K562 (cell line): ENCODE measurements at regions not wholly inside any gene's neighbourhood (a gene's known extent, or its start where the extent isn't known, plus 50 kb on each side); places are given as distances from the start of the nearest gene placed in this dataset.

Experiments used
- ATAC-seq: fragments of 200-7000 bp; cut with Tn5 transposase; 3 replicates; pipeline ENCODE4 v1.9.1; 2020; ENCODE audit warnings: moderate library complexity
- BruUV-seq: library from RNA; stranded (reverse); fragments of 400-500 nt; replicated peaks from 2 replicates; lab custom pipeline; 2021; lab: Mats Ljungman, UMichigan
- CTCF ChIA-PET: fragments of 300-600 bp; formaldehyde crosslinking; extraction: SDS; loops from one replicate; lab custom pipeline; 2021; ENCODE audit warnings: low intra/inter-chr PET ratio; lab: Yijun Ruan, JAX
- POLR2A ChIA-PET: fragments of 300-600, 350-650 bp; sonication (Branson Sonifier 250); formaldehyde crosslinking; extraction: SDS; loops from one replicate; lab custom pipeline; 2021; ENCODE audit warnings: antibody characterized with exemption, inconsistent platforms; lab: Yijun Ruan, JAX
- DNase-seq, 4 experiments: peaks; one replicate each; pipeline versions ENCODE4 v3.0.0 to v3.0.0-alpha.2; 2011 to 2018; ENCODE audit warnings: low spot score in 3 of 4, mixed read lengths in 3 of 4; ENCODE audit errors: extremely low read depth in 1 of 4
- FAIRE-seq: peaks from 2 replicates; lab custom pipeline; 2011; peaks lifted over from hg19 to GRCh38; lab: Jason Lieb, UNC
- H2AFZ ChIP-seq: 2 replicates; pipeline ENCODE4 v1.6.0; 2011; ENCODE audit warnings: low read depth, low read length, control low read depth, inconsistent platforms
- H3K27ac ChIP-seq: fragments of 200-600 bp; 3 replicates; pipeline ENCODE4 v1.8.0; 2011; ENCODE audit warnings: low read depth, mild to moderate bottlenecking, control low read depth, inconsistent platforms, low read length, moderate library complexity, mixed read lengths; ENCODE audit errors: extremely low read depth
- H3K27me3 ChIP-seq, 2 experiments: fragments of 300-600 bp in 1 of 2; 2 replicates in 1 of 2; 3 replicates in 1 of 2; pipeline versions ENCODE4 v1.6.0 to v1.8.0; 2011; ENCODE audit warnings: inconsistent platforms in 2 of 2, low read length in 2 of 2, mild to moderate bottlenecking in 1 of 2, mixed read lengths in 1 of 2, moderate library complexity in 1 of 2; ENCODE audit not compliant: control insufficient read depth in 2 of 2, insufficient read depth in 2 of 2
- H3K36me3 ChIP-seq: fragments of 300-600 bp; 3 replicates; pipeline ENCODE4 v1.8.0; 2011; ENCODE audit warnings: mild to moderate bottlenecking, low read length, inconsistent platforms; ENCODE audit not compliant: control insufficient read depth, insufficient read depth
- H3K4me1 ChIP-seq, 2 experiments: fragments of 200-600 bp in 1 of 2; replicated peaks in 1 of 2; 2 replicates in 1 of 2; 3 replicates in 1 of 2; pipeline versions ENCODE4 v1.5.1 to v1.8.0; 2011; ENCODE audit warnings: inconsistent platforms in 2 of 2, low read length in 2 of 2, mild to moderate bottlenecking in 1 of 2, mixed read lengths in 1 of 2, moderate library complexity in 1 of 2; ENCODE audit not compliant: control insufficient read depth in 2 of 2, insufficient read depth in 2 of 2
- H3K4me2 ChIP-seq: 2 replicates; pipeline ENCODE4 v1.6.1; 2011; ENCODE audit warnings: low read length, control low read depth, inconsistent platforms, mixed read lengths; ENCODE audit not compliant: insufficient read depth
- H3K4me3 ChIP-seq: fragments of 200-600 bp; sonication (generic), shearing (Covaris generic); 2 replicates; pipeline ENCODE4 v1.5.1; 2016; ENCODE audit warnings: control low read depth, inconsistent platforms
- H3K79me2 ChIP-seq: fragments of 200-600 bp; 3 replicates; pipeline ENCODE4 v1.8.0; 2011; ENCODE audit warnings: low read length, inconsistent platforms; ENCODE audit not compliant: control insufficient read depth, insufficient read depth
- H3K9ac ChIP-seq, 2 experiments: 2 replicates each; pipeline versions ENCODE4 v1.6.0 to v1.6.1; 2011; ENCODE audit warnings: low read depth in 2 of 2, low read length in 2 of 2, control low read depth in 1 of 2, inconsistent platforms in 1 of 2, mild to moderate bottlenecking in 1 of 2, mixed read lengths in 1 of 2; ENCODE audit not compliant: insufficient read depth in 1 of 2
- H3K9me1 ChIP-seq: one replicate; pipeline ENCODE4 v1.6.0; 2011; ENCODE audit warnings: inconsistent platforms, mild to moderate bottlenecking, low read length, moderate library complexity; ENCODE audit not compliant: control insufficient read depth, insufficient read depth
- H3K9me3 ChIP-seq: replicated peaks from 2 replicates; pipeline ENCODE4 v1.5.1; 2011; ENCODE audit warnings: low read depth, low read length, inconsistent platforms; ENCODE audit not compliant: control insufficient read depth, insufficient read depth
- H4K20me1 ChIP-seq: replicated peaks from 2 replicates; pipeline ENCODE4 v1.6.1; 2011; ENCODE audit warnings: low read length, inconsistent platforms, mixed read lengths; ENCODE audit not compliant: control insufficient read depth, insufficient read depth
- NFIC ChIP-seq: fragments of 450-650 bp; IDR thresholded peaks from 2 replicates; pipeline ENCODE4 v1.6.1; 2017; ENCODE audit warnings: mild to moderate bottlenecking, inconsistent platforms
- WGBS: fragments of 100-300 bp; shearing (Covaris generic); methylation state at CpG from one replicate; pipeline ENCODE4 v1.1.6; 2016; ENCODE audit warnings: low coverage, mixed read lengths; ENCODE audit not compliant: insufficient coverage; ENCODE audit errors: missing lambda C conversion rate; 5-methylcytosine and 5-hydroxymethylcytosine counted together
- in situ Hi-C: fragments of 300-500 bp; cut with MboI; formaldehyde crosslinking; loops from 4 replicates; pipeline ENCODE4 v1.15.0; 2018; ENCODE audit warnings: inconsistent platforms, mixed read lengths
- intact Hi-C: fragments of 100-400 bp; cut with micrococcal nuclease; formaldehyde crosslinking; loops from 2 replicates; pipeline ENCODE4 v1.14.2; 2022
- TF ChIP-seq, protein P1 (sequence below), 2 experiments: fragments of 150-350 bp in 1 of 2; IDR thresholded peaks; 2 replicates each; pipeline ENCODE4 v1.6.1; 2012 to 2016; ENCODE audit warnings: low read depth in 2 of 2, low read length in 2 of 2, mild to moderate bottlenecking in 1 of 2, moderate library complexity in 1 of 2

DNA sequence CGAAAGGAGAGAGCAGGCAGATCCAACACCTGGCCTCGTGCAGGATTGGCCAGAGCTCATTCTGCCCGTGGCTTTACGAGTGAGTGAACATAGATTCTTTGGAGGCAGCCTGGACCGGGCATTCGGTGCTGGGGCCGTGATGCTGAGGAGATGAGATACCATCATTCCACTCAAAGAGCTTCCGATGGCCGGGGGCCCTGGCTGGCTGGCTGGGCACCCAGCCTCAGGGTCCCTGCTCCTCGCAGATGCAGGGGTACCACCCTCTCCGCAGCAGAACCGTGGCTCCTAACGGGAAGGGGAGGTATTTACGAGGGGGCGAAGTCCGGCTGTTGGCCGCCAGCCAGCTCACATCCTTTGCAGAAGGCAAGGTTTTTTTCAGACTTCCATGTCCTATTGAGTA lies 66.1 kb upstream of the FOXF1 start:
- H3K4me2 ChIP-seq: no peak overlapping the region
- FAIRE-seq: no peak
- no peak for ATAC-seq
- BruUV-seq: no TSS peak
- no peaks in the 10 kb centered on the region for H3K9me3 ChIP-seq
- 1% methylated on average over 16 of the region's 17 CpGs for WGBS
- intact Hi-C loops (no loop called here), in situ Hi-C loops (no loop called here)
- ChIA-PET POLR2A (no interaction called here), CTCF (no interaction called here)
- peaks cover 27 to 60% of the 10 kb centered on the region in 2 experiments for H3K27me3 ChIP-seq
- no peaks in the 10 kb centered on the region for H3K79me2 ChIP-seq
- H3K4me3 ChIP-seq: no peak overlapping the region
- no peaks in the 10 kb centered on the region for H3K4me1 ChIP-seq
- no peaks in the 10 kb centered on the region; the same call in 1 of the 2 replicates for H4K20me1 ChIP-seq
- DNase-seq: no peak
- H3K9ac ChIP-seq: peak overlapping the region in 1 of 2 experiments; percentile 26; a peak in 1 of 4 replicates
- H3K27ac ChIP-seq: no peak overlapping the region
- H3K9me1 ChIP-seq: peaks cover 2% of the 10 kb centered on the region
- H3K36me3 ChIP-seq: no peaks in the 10 kb centered on the region
- TF ChIP-seq, protein P1, sequence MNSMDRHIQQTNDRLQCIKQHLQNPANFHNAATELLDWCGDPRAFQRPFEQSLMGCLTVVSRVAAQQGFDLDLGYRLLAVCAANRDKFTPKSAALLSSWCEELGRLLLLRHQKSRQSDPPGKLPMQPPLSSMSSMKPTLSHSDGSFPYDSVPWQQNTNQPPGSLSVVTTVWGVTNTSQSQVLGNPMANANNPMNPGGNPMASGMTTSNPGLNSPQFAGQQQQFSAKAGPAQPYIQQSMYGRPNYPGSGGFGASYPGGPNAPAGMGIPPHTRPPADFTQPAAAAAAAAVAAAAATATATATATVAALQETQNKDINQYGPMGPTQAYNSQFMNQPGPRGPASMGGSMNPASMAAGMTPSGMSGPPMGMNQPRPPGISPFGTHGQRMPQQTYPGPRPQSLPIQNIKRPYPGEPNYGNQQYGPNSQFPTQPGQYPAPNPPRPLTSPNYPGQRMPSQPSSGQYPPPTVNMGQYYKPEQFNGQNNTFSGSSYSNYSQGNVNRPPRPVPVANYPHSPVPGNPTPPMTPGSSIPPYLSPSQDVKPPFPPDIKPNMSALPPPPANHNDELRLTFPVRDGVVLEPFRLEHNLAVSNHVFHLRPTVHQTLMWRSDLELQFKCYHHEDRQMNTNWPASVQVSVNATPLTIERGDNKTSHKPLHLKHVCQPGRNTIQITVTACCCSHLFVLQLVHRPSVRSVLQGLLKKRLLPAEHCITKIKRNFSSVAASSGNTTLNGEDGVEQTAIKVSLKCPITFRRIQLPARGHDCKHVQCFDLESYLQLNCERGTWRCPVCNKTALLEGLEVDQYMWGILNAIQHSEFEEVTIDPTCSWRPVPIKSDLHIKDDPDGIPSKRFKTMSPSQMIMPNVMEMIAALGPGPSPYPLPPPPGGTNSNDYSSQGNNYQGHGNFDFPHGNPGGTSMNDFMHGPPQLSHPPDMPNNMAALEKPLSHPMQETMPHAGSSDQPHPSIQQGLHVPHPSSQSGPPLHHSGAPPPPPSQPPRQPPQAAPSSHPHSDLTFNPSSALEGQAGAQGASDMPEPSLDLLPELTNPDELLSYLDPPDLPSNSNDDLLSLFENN (IDR thresholded peaks at IDR 0.05; ENCODE audit: low read depth in 2 of 2, low read length in 2 of 2): no peak
- TF ChIP-seq NFIC: peak; percentile 48
- no peak overlapping the region for H2AFZ ChIP-seq
